ENCODE measurements at regions not wholly inside any gene's neighbourhood (a gene's known extent, or its start where the extent isn't known, plus 50 kb on each side); places are given as distances from the start of the nearest gene placed in this dataset.

DNA sequence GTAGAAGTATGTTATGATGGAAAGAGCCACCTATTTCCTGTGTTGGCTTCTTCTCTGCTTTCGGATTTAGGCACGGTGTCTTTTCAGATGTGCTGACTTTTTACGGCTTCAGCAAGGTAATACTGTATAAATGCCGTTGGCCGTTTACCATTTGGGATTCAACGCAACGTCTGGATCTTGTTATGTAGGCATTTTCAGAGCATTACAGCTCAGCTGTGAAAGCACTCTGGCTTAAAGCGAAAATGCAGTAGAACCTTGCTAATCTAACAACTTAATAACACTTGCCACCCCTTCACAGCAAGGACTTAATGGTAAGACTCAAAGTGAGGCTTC is 229.9 kb downstream of the EFCAB11 start:
- TF ChIP-seq, protein P1, sequence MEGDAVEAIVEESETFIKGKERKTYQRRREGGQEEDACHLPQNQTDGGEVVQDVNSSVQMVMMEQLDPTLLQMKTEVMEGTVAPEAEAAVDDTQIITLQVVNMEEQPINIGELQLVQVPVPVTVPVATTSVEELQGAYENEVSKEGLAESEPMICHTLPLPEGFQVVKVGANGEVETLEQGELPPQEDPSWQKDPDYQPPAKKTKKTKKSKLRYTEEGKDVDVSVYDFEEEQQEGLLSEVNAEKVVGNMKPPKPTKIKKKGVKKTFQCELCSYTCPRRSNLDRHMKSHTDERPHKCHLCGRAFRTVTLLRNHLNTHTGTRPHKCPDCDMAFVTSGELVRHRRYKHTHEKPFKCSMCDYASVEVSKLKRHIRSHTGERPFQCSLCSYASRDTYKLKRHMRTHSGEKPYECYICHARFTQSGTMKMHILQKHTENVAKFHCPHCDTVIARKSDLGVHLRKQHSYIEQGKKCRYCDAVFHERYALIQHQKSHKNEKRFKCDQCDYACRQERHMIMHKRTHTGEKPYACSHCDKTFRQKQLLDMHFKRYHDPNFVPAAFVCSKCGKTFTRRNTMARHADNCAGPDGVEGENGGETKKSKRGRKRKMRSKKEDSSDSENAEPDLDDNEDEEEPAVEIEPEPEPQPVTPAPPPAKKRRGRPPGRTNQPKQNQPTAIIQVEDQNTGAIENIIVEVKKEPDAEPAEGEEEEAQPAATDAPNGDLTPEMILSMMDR (conservative IDR thresholded peaks at IDR 0.05), result no peak
- Histone ChIP-seq H3K36me3 (ENCODE audit: control insufficient read depth, insufficient read depth, low read length) (no peaks in the 10 kb centered on the region), H3K9ac (ENCODE audit: extremely low read depth, low read length, poor library complexity, severe bottlenecking) (no peak overlapping the region), H3K27ac (ENCODE audit: low read depth, low read length) (no peak overlapping the region), H3K9me3 (ENCODE audit: control insufficient read depth, low read length) (no peaks in the 10 kb centered on the region), H3K4me3 (ENCODE audit: low read length) (no peak overlapping the region), H3K4me1 (ENCODE audit: control insufficient read depth, insufficient read depth, low read length) (no peaks in the 10 kb centered on the region), H3K27me3 (ENCODE audit: control insufficient read depth, insufficient read depth, low read length, poor library complexity, severe bottlenecking) (no peaks in the 10 kb centered on the region)
- Mint-ChIP-seq H3K27ac (no peak overlapping the region), H3K4me3 (no peak overlapping the region), H3K4me1 (peaks cover 8% of the 10 kb centered on the region), H3K27me3 (ENCODE audit: insufficient read depth) (no peaks in the 10 kb centered on the region), H3K9me3 (no peaks in the 10 kb centered on the region), H3K36me3 (ENCODE audit: low read depth) (no peaks in the 10 kb centered on the region)
- no peak for DNase-seq
- WGBS, 2 experiments (ENCODE audit: insufficient coverage in 1 of 2, insufficient read length in 1 of 2), result 94% methylated on average over 7 to 8 of the region's 8 CpGs

DNA sequence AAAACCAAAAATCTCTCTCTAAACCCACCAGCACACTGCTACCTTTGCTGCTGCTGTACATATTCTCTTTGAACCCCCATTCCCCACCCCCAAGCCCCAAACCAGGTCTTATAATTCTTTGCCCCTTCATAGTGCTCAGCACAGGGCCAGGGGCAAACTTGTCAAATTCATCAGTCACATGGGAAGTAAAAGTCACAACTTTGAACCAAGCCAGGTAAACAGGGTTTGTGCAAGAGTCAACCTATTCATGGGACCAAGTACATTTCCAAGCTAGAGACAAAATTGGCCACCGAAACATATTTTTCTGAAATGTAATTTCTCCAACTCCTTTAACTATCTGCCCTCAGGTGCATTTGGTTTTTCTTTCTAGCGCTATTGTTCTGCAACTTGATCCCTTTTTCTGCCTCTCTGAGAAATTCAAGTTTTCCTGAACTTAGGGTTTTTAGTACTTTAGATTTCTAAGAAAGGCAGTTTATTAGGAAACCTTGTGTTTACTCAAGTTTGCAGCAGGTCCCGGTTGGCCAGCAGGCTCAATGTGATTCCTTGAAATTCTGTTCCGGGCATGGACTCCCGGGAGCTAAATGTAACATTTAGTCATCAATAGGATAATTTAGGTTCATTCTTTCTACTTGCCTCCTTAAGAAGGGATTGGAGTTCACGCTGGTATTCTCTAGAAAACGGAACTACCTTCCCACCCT is 230.5 kb downstream of the EFCAB11 start:
- TF ChIP-seq, protein P1 (conservative IDR thresholded peaks at IDR 0.05), result no peak
- H3K9me3 Mint-ChIP-seq, result no peaks in the 10 kb centered on the region
- no peaks in the 10 kb centered on the region for H3K27me3 Mint-ChIP-seq (ENCODE audit: insufficient read depth)
- no peak overlapping the region for H3K4me3 Mint-ChIP-seq
- Histone ChIP-seq H3K4me1 (ENCODE audit: control insufficient read depth, insufficient read depth, low read length) (no peaks in the 10 kb centered on the region), H3K36me3 (ENCODE audit: control insufficient read depth, insufficient read depth, low read length) (no peaks in the 10 kb centered on the region), H3K9me3 (ENCODE audit: control insufficient read depth, low read length) (no peaks in the 10 kb centered on the region), H3K4me3 (ENCODE audit: low read length) (no peak overlapping the region), H3K27ac (ENCODE audit: low read depth, low read length) (no peak overlapping the region), H3K27me3 (ENCODE audit: control insufficient read depth, insufficient read depth, low read length, poor library complexity, severe bottlenecking) (no peaks in the 10 kb centered on the region), H3K9ac (ENCODE audit: extremely low read depth, low read length, poor library complexity, severe bottlenecking) (no peak overlapping the region)
- H3K36me3 Mint-ChIP-seq (ENCODE audit: low read depth), result no peaks in the 10 kb centered on the region
- 75 to 77% methylated on average over 6 to 7 of the region's 7 CpGs for WGBS, 2 experiments (ENCODE audit: insufficient coverage in 1 of 2, insufficient read length in 1 of 2)
- peaks cover 8% of the 10 kb centered on the region for H3K4me1 Mint-ChIP-seq
- no peak overlapping the region for H3K27ac Mint-ChIP-seq
- DNase-seq, result no peak

DNA sequence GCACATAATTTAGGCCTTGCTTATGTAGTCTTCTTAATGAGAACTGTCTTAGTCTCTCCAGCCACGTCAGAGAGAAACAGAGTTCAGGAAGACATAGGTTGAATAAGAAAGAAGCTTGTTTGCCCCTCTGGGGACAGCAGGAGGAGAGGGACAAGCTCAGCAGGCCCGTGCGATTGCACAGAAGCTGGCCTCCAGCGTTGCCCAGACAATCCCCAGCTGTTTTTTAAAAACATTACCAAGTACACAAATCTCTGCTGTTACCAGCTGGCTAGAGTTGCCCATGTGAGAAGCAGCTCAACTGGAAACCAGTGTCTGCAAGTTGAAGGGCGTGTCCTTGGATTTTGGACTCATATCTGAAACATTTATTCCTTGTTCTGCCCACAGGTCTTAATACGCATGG is 232.6 kb downstream of the EFCAB11 start:
- Mint-ChIP-seq H3K4me3 (no peak overlapping the region), H3K9me3 (no peaks in the 10 kb centered on the region), H3K27ac (no peak overlapping the region), H3K27me3 (ENCODE audit: insufficient read depth) (no peaks in the 10 kb centered on the region), H3K36me3 (ENCODE audit: low read depth) (no peaks in the 10 kb centered on the region), H3K4me1 (peaks cover 8% of the 10 kb centered on the region)
- no peak for DNase-seq
- no peak overlapping the region for H3K9ac ChIP-seq (ENCODE audit: extremely low read depth, low read length, poor library complexity, severe bottlenecking)
- no peak overlapping the region for H3K27ac ChIP-seq (ENCODE audit: low read depth, low read length)
- no peaks in the 10 kb centered on the region for H3K4me1 ChIP-seq (ENCODE audit: control insufficient read depth, insufficient read depth, low read length)
- H3K27me3 ChIP-seq (ENCODE audit: control insufficient read depth, insufficient read depth, low read length, poor library complexity, severe bottlenecking), result no peaks in the 10 kb centered on the region
- H3K9me3 ChIP-seq (ENCODE audit: control insufficient read depth, low read length), result no peaks in the 10 kb centered on the region
- H3K36me3 ChIP-seq (ENCODE audit: control insufficient read depth, insufficient read depth, low read length), result no peaks in the 10 kb centered on the region
- TF ChIP-seq, protein P1 (conservative IDR thresholded peaks at IDR 0.05), result no peak
- H3K4me3 ChIP-seq (ENCODE audit: low read length), result no peak overlapping the region
- WGBS, 2 experiments (ENCODE audit: insufficient coverage in 1 of 2, insufficient read length in 1 of 2), result 93 to 100% methylated on average over 2 to 6 of the region's 6 CpGs
